Gastroesophageal sphincter (tissue), 4 donors: ENCODE measurements at regions not wholly inside any gene's neighbourhood (a gene's known extent, or its start where the extent isn't known, plus 50 kb on each side); places are given as distances from the start of the nearest gene placed in this dataset.

Experiments used
- ATAC-seq: fragments of 150-250 bp; one replicate; pipeline ENCODE4 v1.9.1; 2016; ENCODE audit warnings: mild to moderate bottlenecking, moderate library complexity
- H3K27ac ChIP-seq, 4 donors: fragments of 200-600 bp; sonication (generic) in 3 of 4; 1 replicate in 3 of 4; 2 replicates in 1 of 4; pipeline ENCODE4 v1.5.1; 2016 to 2019
- H3K27me3 ChIP-seq: fragments of 200-600 bp; sonication (generic); one replicate; pipeline ENCODE4 v1.5.1; 2019
- H3K36me3 ChIP-seq, 2 donors: fragments of 200-600 bp; sonication (generic); one replicate each; pipeline ENCODE4 v1.5.1; 2019; ENCODE audit warnings: control low read depth in 1 of 2
- H3K4me1 ChIP-seq, 3 donors: fragments of 200-600 bp; sonication (generic); 1 replicate in 2 of 3; 2 replicates in 1 of 3; pipeline ENCODE4 v1.5.1; 2016 to 2019; ENCODE audit warnings: control low read depth in 2 of 3
- H3K4me3 ChIP-seq, 2 donors: fragments of 200-600 bp; sonication (generic); one replicate each; pipeline ENCODE4 v1.5.1; 2019; ENCODE audit warnings: mild to moderate bottlenecking in 1 of 2, moderate library complexity in 1 of 2
- H3K9me3 ChIP-seq, 3 donors: fragments of 200-600 bp; sonication (generic); one replicate each; pipeline ENCODE4 v1.5.1; 2017 to 2019; ENCODE audit warnings: control low read depth in 2 of 3
- CTCF ChIP-seq, 4 experiments: fragments of 200-600 bp in 2 of 4; fragments of 450-650 bp in 2 of 4; sonication (generic) in 1 of 4; IDR thresholded peaks; one replicate each; pipeline ENCODE4 v1.5.1; 2017 to 2019; ENCODE audit warnings: antibody characterized with exemption in 4 of 4, mild to moderate bottlenecking in 2 of 4, moderate library complexity in 2 of 4
- EP300 ChIP-seq: sonication (generic); formaldehyde crosslinking; IDR thresholded peaks from one replicate; pipeline ENCODE4 v1.6.1; 2017; ENCODE audit warnings: antibody characterized with exemption, mild to moderate bottlenecking
- POLR2A ChIP-seq, 2 donors: fragments of 450-650 bp; IDR thresholded peaks; one replicate each; pipeline ENCODE4 v1.6.1; 2017; ENCODE audit warnings: antibody characterized with exemption in 2 of 2, mild to moderate bottlenecking in 2 of 2, moderate library complexity in 1 of 2
- POLR2AphosphoS5 ChIP-seq: sonication (generic); formaldehyde crosslinking; IDR thresholded peaks from one replicate; pipeline ENCODE4 v1.6.1; 2017; ENCODE audit warnings: antibody characterized with exemption
- WGBS, 2 donors: methylation state at CpG; one replicate each; pipeline ENCODE4 v1.1.5; 2018; ENCODE audit warnings: low coverage in 1 of 2; 5-methylcytosine and 5-hydroxymethylcytosine counted together

DNA sequence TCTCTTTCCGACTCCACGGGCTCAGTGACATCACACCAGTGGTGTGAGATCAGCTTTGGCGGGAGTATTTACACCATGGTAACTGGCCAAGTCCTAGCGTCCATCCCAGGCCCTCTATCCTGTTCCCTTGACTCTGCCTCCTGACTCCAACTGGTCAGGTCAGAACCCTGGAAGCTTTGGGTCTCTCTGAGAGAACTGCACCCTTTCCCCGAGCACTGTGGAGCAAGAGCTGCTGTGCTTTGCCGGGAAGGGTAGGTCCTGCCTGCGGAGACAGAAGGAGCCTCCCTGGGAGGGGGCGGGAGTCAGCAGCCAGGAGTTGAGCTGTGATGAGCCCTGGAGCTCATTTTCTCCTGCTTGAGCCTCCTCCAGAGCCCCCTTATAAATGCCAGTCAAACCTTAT is 212.1 kb upstream of the TNRC6C start:
- 86% methylated on average over 4 of the region's 8 CpGs; no CpG with 5 or more reads in 1 of the 2 donors for WGBS, 2 donors
- no peak for ATAC-seq
- no peak overlapping the region for H3K4me3 ChIP-seq
- no peaks in the 10 kb centered on the region for H3K36me3 ChIP-seq
- no peak for TF ChIP-seq CTCF (IDR thresholded peaks at IDR 0.05)
- no peak for TF ChIP-seq EP300
- no peak for TF ChIP-seq POLR2A (IDR thresholded peaks at IDR 0.05)
- no peak for TF ChIP-seq POLR2AphosphoS5
- H3K27ac ChIP-seq = no peak overlapping the region
- H3K4me1 ChIP-seq = peaks cover 0 to 14% (median 0%) of the 10 kb centered on the region in 3 donors
- no peaks in the 10 kb centered on the region for H3K27me3 ChIP-seq
- no peaks in the 10 kb centered on the region for H3K9me3 ChIP-seq

GRCh38 chr17:77746896-77747554 is 211.5 kb upstream of the TNRC6C start:
- no peak for ATAC-seq
- H3K4me1 ChIP-seq = peaks cover 0 to 14% (median 0%) of the 10 kb centered on the region in 3 donors
- H3K4me3 ChIP-seq = no peak overlapping the region
- H3K27ac ChIP-seq = no peak overlapping the region
- no peak for TF ChIP-seq EP300
- no peak for TF ChIP-seq POLR2A (IDR thresholded peaks at IDR 0.05)
- no peak for TF ChIP-seq POLR2AphosphoS5
- TF ChIP-seq CTCF (IDR thresholded peaks at IDR 0.05) = no peak
- 89 to 100% methylated on average over 1 to 7 of the region's 8 CpGs for WGBS, 2 donors
- no peaks in the 10 kb centered on the region for H3K27me3 ChIP-seq
- no peaks in the 10 kb centered on the region for H3K9me3 ChIP-seq
- H3K36me3 ChIP-seq = no peaks in the 10 kb centered on the region

DNA sequence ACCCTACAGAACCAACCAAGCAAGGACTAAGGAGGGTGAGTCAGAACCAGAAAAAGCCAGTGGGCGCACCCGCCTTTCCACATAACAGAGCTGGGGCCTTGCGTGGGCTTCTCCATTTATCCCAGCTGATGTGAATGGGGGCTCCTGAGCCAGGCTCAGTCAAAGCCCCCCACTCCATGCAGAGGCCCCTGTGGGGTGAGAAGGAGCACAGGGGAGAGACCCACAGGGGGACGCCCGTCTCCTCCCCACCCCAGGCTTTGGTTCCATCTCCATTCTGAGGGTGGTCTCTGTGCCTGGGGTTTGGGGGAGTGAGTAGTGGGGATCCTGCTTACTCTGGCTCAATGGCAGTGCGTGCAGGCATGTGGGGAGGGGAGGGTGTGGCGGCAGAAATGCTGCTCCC is 210.1 kb upstream of the TNRC6C start:
- no peaks in the 10 kb centered on the region for H3K27me3 ChIP-seq
- H3K9me3 ChIP-seq = no peaks in the 10 kb centered on the region
- H3K4me3 ChIP-seq = no peak overlapping the region
- ATAC-seq = no peak
- no CpG with 5 or more reads among the region's 7 CpGs for WGBS, 2 donors
- no peak overlapping the region for H3K27ac ChIP-seq
- TF ChIP-seq POLR2AphosphoS5 (no peak), POLR2A (IDR thresholded peaks at IDR 0.05) (no peak), EP300 (no peak), CTCF (IDR thresholded peaks at IDR 0.05) (no peak)
- peaks cover 0 to 14% (median 0%) of the 10 kb centered on the region in 3 donors for H3K4me1 ChIP-seq
- H3K36me3 ChIP-seq = no peaks in the 10 kb centered on the region

GRCh38 chr17:77749321-77749751 is 209.2 kb upstream of the TNRC6C start:
- TF ChIP-seq EP300 (no peak), POLR2A (IDR thresholded peaks at IDR 0.05) (no peak), POLR2AphosphoS5 (no peak), CTCF (IDR thresholded peaks at IDR 0.05) (no peak)
- ATAC-seq = no peak
- H3K4me3 ChIP-seq = no peak overlapping the region
- H3K36me3 ChIP-seq = no peaks in the 10 kb centered on the region
- H3K9me3 ChIP-seq = no peaks in the 10 kb centered on the region
- 40% methylated on average over 1 of the region's 6 CpGs; no CpG with 5 or more reads in 1 of the 2 donors for WGBS, 2 donors
- H3K27ac ChIP-seq = no peak overlapping the region
- no peaks in the 10 kb centered on the region for H3K27me3 ChIP-seq
- peaks cover 0 to 13% (median 0%) of the 10 kb centered on the region in 3 donors for H3K4me1 ChIP-seq

GRCh38 chr17:77749989-77750388 is 208.5 kb upstream of the TNRC6C start:
- peaks cover 0 to 3% (median 0%) of the 10 kb centered on the region in 3 donors for H3K9me3 ChIP-seq
- WGBS, 2 donors = 83 to 89% methylated on average over 1 to 6 of the region's 7 CpGs
- no peak for ATAC-seq
- H3K27me3 ChIP-seq = no peaks in the 10 kb centered on the region
- no peak overlapping the region for H3K27ac ChIP-seq
- H3K4me1 ChIP-seq = peaks cover 0 to 8% (median 0%) of the 10 kb centered on the region in 3 donors
- H3K36me3 ChIP-seq = no peaks in the 10 kb centered on the region
- H3K4me3 ChIP-seq = no peak overlapping the region
- TF ChIP-seq EP300 = no peak
- TF ChIP-seq POLR2AphosphoS5 = no peak
- no peak for TF ChIP-seq POLR2A (IDR thresholded peaks at IDR 0.05)
- no peak for TF ChIP-seq CTCF (IDR thresholded peaks at IDR 0.05)
